Glutamatergic neuron (in vitro differentiated cells): ENCODE measurements at regions not wholly inside any gene's neighbourhood (a gene's known extent, or its start where the extent isn't known, plus 50 kb on each side); places are given as distances from the start of the nearest gene placed in this dataset.

Experiments used
- DNase-seq: peaks from one replicate; pipeline ENCODE4 v3.0.0; 2022
- H3K27ac Mint-ChIP-seq: one replicate; pipeline ENCODE4 v1.8.0; 2020; ENCODE audit warnings: mild to moderate bottlenecking, mixed read lengths, inconsistent platforms; ENCODE audit not compliant: unreplicated experiment
- H3K27me3 Mint-ChIP-seq: one replicate; pipeline ENCODE4 v1.8.0; 2020; ENCODE audit warnings: mild to moderate bottlenecking, moderate library complexity, mixed read lengths, inconsistent platforms; ENCODE audit not compliant: unreplicated experiment
- H3K36me3 Mint-ChIP-seq: one replicate; pipeline ENCODE4 v1.8.0; 2020; ENCODE audit warnings: mild to moderate bottlenecking, mixed read lengths, inconsistent platforms; ENCODE audit not compliant: unreplicated experiment
- H3K4me1 Mint-ChIP-seq: one replicate; pipeline ENCODE4 v1.8.0; 2020; ENCODE audit warnings: mild to moderate bottlenecking, low read depth, mixed read lengths, inconsistent platforms; ENCODE audit not compliant: unreplicated experiment
- H3K4me3 Mint-ChIP-seq: one replicate; pipeline ENCODE4 v1.8.0; 2020; ENCODE audit warnings: mild to moderate bottlenecking, mixed read lengths, inconsistent platforms; ENCODE audit not compliant: unreplicated experiment
- H3K9me3 Mint-ChIP-seq: one replicate; pipeline ENCODE4 v1.8.0; 2020; ENCODE audit warnings: mild to moderate bottlenecking, moderate library complexity, mixed read lengths, inconsistent platforms; ENCODE audit not compliant: unreplicated experiment
- CTCF ChIP-seq: fragments of 200-600 bp; sonication (generic); IDR thresholded peaks from one replicate; pipeline ENCODE4 v1.5.0; 2021; ENCODE audit not compliant: partially characterized antibody, unreplicated experiment

- no peak for TF ChIP-seq CTCF
- Mint-ChIP-seq H3K4me3 (no peak overlapping the region), H3K36me3 (no peaks in the 10 kb centered on the region), H3K27me3 (peaks cover 2% of the 10 kb centered on the region), H3K9me3 (no peaks in the 10 kb centered on the region), H3K27ac (no peak overlapping the region), H3K4me1 (no peaks in the 10 kb centered on the region)
- DNase-seq = no peak
These were observed 798.9 kb upstream of the CA10 start for GRCh38 chr17:52957411-52957810.

DNA sequence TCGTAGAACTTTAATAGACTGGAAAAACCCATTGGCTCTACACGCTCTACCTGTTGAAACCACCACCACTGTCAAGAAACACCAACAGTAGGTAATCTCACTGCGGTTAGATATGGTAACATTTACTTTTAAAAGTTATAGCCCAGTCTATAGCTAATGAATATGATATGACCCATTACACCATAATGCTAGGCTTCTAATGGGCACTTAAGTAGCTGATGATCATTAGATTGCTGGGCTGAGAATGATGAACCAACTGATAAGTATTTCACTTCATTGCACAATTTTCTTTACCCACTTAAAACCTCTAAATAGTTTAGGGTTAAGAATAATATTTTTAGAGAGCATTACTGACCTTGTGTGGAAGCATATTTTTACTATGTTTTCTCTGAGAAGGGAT, 788.9 kb upstream of the CA10 start:
- H3K36me3 Mint-ChIP-seq = no peaks in the 10 kb centered on the region
- no peak overlapping the region for H3K4me3 Mint-ChIP-seq
- TF ChIP-seq CTCF = no peak

DNA sequence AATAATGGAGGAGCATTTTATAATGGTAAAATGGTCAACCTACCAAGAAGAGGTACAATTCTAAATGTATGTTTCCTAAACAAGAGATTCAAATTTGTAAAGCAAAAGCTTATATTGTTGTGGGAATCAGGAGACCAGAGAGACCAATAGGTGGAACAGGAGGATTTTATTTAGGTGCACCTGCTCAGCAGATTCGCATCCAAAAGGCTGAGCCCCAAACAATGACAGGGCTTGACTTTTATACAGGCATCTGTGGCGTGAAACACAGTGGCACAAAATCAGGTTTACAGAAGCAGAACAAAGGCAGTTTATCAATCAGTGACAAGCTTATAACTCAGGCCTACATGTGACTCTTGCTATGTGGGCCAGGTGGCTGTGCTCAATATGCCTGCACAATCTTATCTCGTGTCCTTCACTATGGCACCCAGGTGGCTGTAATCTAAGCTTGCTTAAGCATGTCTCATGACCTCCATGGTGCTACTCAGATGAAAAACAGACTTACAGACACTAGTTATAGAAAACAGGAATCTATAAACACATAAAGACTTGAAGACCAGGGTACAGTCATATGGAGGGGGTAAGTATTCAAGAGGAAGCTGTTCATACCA, 780.2 kb upstream of the CA10 start:
- Mint-ChIP-seq H3K27me3 (no peaks in the 10 kb centered on the region), H3K4me1 (no peaks in the 10 kb centered on the region), H3K36me3 (peaks cover 6% of the 10 kb centered on the region), H3K27ac (no peak overlapping the region), H3K4me3 (no peak overlapping the region), H3K9me3 (no peaks in the 10 kb centered on the region)
- no peak for DNase-seq
- no peak for TF ChIP-seq CTCF

More for the DNA sequence above, 788.9 kb upstream of the CA10 start:
- Mint-ChIP-seq H3K9me3 (no peaks in the 10 kb centered on the region), H3K27ac (no peak overlapping the region), H3K27me3 (no peaks in the 10 kb centered on the region), H3K4me1 (no peaks in the 10 kb centered on the region)
- no peak for DNase-seq

- H3K27me3 Mint-ChIP-seq = no peaks in the 10 kb centered on the region
These were observed 772.1 kb upstream of the CA10 start for GRCh38 chr17:52930581-52930980.

GRCh38 chr17:52930145-52930544, 771.6 kb upstream of the CA10 start:
- H3K27ac Mint-ChIP-seq = no peak overlapping the region
- no peaks in the 10 kb centered on the region for H3K36me3 Mint-ChIP-seq
- H3K9me3 Mint-ChIP-seq = no peaks in the 10 kb centered on the region
- no peaks in the 10 kb centered on the region for H3K27me3 Mint-ChIP-seq
- no peaks in the 10 kb centered on the region for H3K4me1 Mint-ChIP-seq
- no peak overlapping the region for H3K4me3 Mint-ChIP-seq
- TF ChIP-seq CTCF = no peak
- no peak for DNase-seq

More at GRCh38 chr17:52930581-52930980, 772.1 kb upstream of the CA10 start:
- TF ChIP-seq CTCF = no peak
- no peak overlapping the region for H3K4me3 Mint-ChIP-seq
- H3K27ac Mint-ChIP-seq = no peak overlapping the region
- H3K9me3 Mint-ChIP-seq = no peaks in the 10 kb centered on the region
- no peaks in the 10 kb centered on the region for H3K36me3 Mint-ChIP-seq
- no peaks in the 10 kb centered on the region for H3K4me1 Mint-ChIP-seq
- DNase-seq = no peak
